ENCODE measurements at regions not wholly inside any gene's neighbourhood (a gene's known extent, or its start where the extent isn't known, plus 50 kb on each side); places are given as distances from the start of the nearest gene placed in this dataset.
A peak's percentile ranks its signal among the peaks of the same experiment; 100 is the strongest.

DNA sequence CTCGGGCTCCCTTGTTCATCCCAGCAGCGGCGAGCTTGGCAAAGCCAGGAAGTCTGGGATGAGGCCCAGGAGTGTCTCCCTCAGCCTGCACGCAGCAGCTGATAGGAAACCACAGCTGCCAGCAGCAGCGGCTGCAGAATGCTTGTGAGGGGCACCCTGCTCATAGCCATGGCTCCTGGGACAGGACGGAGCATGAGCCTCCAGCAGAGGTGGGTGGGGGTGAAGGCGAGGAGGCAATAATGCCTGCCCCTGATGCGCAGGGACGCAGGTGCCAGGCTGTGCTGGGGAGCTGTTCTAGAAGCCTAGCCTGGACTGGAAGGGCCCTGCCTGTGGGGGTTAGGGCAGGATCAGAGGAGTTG is 157.9 kb downstream of the CD83 start:
- DNase-seq (ENCODE audit: low spot score): peak; percentile 30

DNA sequence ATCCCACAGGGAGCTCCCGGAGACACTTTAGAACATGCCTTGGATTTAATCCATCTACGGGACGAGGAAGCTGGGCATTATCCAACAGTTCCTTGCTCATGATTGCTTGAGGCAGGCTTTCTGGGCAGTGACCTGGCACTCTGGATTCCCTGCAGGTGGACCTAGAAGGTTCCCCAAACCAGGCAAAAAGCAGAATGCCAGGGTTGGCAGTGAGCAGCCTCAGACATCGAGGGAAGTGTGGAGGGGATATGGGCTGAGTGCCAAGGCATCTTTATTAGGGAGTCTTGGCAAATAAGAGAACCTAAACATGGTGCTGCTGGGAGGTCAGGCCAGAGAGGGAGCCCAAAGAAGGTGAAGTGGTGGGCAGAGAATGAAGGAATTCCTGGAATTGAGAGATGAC is 158.5 kb downstream of the CD83 start:
- DNase-seq (ENCODE audit: low spot score): no peak

DNA sequence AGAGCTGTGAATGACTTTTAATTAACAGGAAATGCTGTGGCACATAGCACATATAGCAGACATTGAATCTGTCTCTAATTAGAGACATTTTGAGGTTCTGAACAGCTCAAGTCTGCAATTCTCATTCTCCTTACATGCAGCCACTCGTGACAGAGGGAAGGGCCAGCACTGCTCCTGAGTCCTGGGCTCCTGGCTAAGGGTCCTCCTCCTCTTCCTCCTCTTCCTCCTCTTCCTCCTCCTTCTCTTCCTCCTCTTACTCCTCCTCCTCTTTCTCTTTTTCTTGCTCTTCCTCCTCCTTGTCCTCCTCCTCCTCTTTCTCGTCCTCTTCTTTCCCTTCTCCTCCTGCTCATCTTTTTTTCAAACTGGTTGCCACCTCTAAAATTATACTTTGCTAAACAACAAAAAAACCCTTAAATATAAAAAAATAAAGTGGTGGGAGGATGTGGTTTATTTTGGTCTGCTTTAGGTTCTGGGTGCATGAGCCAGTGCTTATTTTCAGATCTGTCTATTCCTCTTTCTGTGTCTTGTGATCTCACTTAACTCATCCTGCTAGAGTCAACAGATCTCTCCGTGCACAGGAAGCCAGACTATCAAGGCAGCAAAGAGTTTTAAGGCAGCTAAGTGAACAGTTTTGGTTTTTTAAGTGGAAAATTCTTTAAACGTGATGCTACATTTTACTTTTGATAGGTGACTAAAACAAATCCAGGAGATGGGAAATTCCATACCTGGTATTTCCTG is 159.3 kb downstream of the CD83 start:
- peak; percentile 34 for DNase-seq (ENCODE audit: low spot score)

DNA sequence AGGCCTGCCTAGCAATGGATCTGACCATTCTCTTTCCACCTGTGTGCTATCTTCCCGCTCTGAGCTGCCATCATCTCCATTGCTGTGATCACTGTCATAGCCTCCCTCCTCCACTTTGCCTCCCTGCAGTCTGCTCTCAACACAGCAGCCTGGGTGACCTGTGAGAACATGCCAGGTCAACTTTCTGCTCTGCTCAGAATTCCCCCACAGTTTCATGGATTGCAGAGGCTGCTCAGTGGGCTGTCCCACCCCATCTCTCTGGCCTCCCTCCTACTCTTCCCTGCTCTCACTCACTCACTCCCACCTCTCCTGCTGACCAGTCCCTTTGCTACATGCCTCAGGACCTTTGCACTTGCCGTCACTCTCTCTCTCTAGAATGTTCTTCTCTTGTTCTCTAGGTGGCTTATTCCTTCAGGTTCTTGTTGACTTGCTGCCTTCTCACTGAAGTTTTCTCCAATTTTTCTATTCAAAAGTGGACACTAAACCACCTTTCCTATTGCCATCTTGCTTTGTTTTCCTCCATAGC is 159.9 kb downstream of the CD83 start:
- no peak for DNase-seq (ENCODE audit: low spot score)

DNA sequence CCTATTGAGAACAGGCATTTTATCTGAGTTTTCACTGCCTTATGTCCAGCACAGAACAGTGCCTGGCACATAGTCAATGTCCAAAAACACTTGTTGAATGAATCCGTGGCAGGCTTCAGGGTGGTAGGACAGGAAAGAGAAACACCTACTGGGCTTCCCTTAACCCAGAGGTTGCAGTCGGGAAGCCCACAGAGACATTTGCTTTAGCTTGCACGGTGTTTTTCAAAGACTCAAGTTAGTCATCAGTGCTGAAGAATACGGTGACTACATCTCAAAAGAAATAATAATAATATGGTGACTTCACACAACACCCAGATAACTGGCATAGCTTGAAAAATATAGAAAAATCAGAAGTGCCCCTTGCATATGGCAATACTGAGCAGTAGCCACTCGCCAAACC is 160.4 kb downstream of the CD83 start:
- DNase-seq (ENCODE audit: low spot score): no peak

DNA sequence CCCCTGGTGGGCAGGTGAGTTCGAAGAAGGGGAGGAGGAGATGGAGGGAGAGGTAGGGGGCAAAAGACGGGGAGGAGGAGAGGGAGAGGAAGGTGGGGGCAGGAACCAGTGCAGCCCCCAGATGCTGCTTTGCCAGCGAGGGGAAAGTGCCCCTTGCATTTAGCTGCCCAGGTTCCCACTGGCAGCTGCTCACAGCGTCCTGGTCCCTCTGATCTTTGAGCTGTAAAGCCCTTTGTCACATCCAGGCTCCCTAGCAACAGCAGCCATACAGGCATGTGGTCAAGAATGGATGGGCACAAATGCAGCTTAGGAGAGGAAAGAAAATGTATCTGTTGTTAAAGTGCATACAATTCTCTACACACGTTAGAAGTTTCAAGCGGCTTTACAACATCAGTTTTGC is 160.9 kb downstream of the CD83 start:
- DNase-seq (ENCODE audit: low spot score): no peak

DNA sequence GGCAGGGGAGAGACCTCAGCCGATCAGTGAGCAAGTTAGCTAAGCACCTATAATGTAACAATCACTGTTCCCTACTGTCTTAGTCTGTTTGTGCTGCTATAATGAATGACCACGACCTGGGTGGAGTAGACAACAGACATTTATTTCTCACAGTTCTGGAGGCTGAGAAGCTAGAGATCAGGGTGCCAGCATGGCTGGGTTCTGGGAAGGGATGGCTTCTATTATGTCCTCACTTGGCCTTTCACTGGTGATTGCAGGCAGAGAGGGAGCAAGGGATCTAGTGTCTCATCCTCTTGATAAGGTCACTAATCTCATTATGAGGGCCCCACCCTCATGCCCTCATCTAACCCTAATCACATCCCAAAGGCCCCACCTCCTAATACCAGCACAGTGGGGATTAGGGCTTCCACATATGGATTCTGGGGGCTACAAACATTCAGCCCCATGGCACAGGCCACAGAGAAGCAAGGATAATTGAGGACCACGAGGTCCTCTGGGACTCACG is 162.5 kb downstream of the CD83 start:
- DNase-seq (ENCODE audit: low spot score): no peak

DNA sequence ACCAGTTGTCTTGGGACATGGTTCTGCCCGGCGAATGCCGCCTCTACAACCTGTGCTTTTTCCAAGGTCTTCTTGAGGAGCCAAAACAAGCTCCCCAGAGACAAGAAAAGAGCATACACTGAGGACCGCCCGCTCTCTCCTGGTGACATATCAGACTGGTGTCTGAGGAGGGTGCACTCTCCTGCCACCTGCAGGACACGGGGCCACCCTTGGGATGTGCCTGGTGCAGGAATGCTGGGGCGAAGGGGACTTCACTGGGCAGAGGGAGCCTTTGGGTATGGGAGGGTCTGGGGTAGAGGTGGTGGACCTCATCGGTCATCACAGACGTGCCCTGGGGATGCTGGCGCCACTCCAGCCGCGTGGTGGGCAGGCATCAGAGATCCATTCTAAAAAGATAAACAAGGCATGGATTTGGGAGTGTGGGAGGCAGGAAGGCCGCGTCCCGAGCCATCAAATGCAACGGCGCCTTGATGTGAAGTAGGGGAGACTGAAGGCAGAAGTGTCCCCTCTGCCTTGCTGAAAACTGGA is 163.3 kb downstream of the CD83 start:
- DNase-seq (ENCODE audit: low spot score): no peak

DNA sequence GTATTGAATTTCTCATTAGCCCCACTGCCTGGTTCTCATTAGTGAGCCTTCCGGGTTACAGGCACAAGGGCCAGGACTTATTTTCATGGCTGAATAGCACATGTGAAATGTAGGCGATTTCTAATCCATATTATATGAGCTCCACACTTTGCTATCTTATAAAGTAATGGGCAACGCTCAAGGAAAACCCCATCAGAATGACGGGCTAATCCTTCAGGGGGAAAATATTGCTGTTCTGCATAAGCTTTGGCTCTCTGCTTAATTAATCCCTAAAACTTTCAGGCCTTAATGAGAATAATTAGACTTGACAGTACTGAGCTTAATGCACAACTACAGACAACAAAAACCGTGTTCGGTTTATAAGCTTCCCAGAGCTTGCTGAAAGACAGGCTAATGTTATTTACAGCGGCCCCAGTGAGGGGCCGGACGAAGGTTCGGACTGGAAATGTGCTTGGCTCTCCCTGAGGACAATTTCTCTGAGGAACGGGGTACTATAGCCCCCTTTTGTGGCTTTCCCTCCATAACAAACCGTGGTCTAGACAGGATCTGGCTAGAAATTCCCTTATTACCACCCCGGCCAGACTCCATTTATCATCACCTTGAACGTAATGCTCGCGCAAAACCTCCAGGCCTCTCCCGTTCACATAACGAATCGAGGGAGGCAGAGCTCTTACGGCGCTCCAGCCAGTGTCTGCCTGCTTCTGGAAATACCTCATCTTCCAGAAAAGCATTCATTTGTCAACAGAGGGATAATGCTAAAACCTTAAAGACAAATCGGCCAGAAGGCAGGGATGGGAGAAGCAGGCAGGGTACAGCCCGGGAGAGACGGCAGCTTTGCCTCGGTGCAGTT is 164.5 kb downstream of the CD83 start:
- DNase-seq (ENCODE audit: low spot score): no peak

DNA sequence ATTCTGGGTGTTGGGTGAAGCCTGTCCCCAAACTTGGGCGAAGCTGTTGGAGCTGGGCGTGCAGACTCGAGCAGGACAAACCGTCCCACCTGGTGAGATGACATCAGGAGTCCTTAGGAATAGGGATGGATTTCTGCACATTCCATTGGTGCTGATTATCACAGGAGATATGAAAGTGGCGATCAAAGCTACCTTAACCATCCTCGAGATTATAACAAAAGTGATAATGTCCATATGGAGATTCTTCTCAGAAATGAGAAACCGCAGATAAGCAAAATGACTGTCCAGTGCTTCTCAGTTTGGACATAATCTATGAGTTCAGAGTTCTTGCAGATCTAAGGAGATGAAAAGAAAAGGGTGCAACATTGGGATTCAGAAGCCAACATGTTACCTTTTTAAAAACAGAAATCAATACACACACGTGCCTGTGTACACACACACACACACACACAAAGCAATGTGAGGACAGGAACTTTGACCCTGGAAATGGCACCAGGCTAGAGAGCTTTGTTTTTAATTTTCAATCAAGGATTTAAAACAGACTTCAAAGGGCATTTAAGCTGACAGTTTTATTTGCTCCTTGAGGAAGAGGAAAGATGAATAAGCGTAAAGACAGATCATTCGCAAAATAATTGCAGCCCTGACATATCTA is 165.4 kb downstream of the CD83 start:
- no peak for DNase-seq (ENCODE audit: low spot score)

DNA sequence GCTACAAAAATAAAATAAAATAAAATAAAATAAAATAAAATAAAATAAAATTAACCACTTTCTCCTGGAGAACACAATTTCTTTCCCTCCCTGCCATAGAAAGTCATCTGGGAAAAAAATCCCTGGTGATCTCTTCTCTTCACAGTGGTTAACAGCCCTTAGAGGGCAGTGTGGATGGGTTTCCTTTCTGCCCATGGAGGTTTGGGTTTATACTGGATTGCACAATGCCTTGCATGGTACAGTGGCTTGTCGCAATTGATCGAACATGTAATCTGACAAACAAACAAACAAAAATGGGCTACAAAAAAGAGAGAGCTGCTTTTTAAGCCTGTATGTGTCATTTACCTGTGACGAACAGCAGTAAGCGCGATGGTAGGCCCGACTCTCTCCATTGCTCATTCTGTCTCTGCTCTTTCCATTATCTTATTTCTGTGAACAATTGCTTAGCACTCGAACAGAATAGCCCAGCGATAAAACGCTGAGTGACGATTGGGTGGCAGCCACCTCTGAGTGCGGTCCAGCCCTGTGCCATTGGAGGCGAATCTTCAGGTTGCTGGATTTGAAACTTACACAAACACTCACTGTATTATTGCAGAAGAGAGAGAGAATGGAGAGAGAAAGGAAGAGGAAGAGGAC is 166.1 kb downstream of the CD83 start:
- no peak for DNase-seq (ENCODE audit: low spot score)

DNA sequence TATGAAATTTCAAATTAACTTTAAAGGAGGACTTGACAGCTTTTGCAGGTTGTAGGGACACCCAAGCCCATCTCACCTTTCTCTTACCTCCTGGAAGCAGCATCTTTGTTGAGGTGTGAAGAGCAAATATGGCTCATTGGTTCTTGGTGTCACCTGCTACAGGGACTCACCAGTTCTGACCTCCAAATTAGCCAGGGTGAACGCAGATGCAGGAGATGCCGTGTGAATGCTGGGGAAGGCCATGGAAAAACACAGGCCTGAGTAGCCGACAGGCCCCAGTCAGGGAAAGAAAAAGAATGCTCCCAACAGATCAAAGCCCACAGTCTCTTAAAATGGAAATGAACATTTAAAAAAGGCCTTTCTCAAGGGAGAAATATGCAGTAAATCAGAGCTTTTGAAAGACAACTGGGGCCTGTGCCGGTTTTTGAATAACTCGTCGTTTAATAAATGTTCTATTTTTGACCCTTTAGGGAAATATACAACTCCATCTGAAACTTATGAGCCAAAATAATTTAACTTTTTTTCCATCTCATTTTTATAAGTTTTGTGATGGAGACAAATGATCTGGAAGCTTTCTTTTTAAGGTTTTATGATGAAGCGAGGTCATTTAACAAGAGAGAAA is 167.5 kb downstream of the CD83 start:
- no peak for DNase-seq (ENCODE audit: low spot score)

DNA sequence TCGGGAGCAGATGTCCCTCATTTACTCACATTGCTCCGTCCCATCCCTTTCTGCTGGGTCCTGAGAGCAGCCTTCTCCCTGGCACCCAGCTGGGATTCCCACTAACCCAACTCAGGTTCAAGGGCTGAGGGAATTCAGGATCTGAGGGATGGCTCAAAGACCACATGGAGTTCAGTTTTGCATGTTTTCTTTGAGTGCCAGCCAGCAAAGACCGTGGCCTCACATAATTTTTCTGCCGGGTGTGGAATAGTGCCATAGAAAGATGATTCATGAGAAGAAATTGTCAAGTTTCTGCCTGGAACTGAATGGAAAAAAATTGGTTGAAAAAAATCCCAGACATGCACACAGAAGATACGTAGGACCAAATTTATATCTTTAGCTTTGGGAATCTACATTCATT is 168.6 kb downstream of the CD83 start:
- DNase-seq (ENCODE audit: low spot score): no peak

DNA sequence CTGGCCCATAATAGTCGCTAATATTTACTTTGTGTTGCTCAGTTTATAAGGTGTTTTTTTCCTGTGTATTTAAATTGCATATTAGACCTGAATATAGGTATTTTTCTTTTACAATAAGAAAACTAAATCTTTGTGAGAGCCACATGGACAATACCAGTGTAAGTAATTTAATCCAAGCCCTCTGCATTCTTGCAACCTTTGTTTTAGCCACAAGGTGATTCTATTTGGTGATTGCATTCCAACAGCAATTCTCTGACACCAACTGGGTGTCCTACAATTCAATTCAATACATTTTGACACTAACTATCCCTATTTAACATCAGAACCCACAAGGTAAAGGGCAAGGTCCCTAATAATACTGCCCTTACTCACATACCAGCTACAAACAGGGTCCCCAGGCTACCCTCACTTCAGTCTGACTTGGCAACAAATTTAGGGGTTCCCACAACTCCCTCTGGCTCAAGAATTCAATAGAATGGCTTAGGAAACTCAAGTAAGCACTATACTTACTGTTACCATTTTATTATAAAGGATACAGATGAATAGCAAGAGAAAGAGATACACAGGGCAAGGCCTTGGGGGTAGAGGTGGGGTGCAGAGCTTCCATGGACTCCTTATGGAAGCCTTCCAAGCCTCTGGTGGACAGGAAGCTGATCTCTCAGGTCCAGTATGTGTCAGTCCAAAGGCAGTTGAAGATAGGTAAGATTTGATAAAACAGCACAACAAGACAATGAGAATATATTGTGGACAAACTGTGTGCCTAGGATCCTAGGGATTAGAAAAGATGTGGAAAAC is 169.3 kb downstream of the CD83 start:
- no peak for DNase-seq (ENCODE audit: low spot score)

DNA sequence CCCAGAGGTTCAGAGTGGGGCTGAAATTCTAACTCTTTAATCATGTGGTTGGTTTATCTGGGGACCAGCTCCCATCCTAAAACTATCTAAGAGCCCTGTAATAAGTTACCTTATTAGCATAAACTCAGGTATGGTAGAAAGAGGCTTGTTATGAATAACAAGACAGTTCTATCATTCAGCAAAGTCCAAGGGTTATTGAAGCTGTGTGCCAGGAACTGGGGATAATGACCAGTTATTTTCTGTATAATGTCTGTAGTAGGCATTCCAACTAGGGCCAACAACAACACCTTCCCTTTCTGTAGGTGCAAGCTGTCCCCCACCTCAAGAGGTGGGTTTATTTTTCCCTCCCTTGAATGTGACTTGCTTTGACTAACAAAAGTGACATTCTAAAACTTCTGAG is 170.1 kb downstream of the CD83 start:
- no peak for DNase-seq (ENCODE audit: low spot score)

DNA sequence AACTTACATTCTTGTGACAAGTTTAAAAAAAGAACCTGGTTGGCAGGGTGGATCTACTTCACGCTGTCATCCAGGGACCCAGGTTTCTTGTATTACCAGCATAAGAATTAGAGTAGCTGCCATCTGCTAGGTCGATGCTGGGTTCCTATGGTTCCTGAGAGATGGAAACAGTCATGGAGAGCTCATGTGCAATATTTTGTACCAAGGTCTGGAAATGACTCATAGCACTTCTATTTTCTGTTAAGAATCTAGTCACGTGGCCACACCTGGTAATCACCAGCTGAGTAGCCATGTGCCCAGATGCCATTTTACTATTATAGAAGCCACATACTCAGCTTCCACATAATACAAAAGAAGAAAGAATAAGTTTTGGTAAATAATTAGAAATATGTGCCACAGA is 171.3 kb downstream of the CD83 start:
- no peak for DNase-seq (ENCODE audit: low spot score)

DNA sequence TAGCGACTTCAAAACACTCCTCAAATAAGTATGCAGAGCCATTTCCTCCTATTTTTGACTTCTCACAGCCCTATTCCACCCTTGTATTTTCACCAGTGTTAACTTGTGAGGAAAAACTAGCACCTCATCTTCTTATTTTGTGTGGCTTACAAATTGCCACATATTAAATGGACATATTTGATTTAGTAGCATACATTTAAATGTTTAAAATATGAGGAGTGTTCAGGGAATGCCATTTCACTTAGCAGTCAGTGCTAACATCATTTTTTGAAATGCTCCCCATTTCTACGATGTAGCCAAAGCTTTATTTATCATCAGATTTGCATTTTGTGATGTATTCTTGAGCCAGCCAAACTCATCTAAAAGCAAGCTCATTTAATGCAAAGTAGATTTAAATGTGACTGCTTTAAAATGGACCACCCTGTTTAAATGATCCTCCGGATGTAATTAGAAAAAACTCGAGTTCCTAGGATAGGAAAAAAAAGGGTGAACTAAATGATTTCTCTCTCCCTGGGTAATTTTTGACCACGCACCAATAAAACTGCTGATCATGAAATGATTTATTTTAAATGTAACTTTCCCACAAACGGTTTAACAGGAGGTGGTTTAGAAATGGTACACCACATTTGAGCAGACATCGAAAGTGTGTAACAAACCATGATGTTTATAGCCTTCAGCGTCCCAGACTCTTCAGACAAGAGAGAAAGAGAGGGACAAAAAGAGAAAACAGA is 172.6 kb downstream of the CD83 start:
- DNase-seq (ENCODE audit: low spot score): no peak

DNA sequence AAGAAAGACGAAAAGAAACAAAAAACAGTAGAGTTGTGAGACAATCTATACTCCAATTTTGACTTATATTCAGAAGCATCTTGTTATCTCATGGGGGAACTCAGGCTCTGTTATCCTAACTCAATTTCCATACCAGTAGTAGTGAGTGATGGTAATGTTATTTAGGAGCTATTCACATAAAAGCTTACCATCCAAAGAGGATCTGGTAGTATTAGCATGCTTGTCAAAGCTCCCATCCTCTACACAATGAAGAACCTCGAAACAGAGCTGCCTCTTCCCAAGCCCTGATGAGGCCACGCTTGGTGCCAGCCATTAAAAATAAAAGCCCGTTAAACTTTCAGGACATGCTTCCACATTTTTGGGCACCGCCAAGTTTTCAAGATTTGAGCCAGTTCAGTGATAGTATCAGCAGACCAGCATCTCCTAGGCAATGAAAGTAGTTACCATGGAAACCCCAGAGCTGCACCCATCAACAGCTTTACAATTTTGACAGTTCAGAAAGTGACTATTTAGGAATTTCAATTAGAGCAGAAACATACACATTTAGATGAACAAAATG is 173.3 kb downstream of the CD83 start:
- DNase-seq (ENCODE audit: low spot score): peak; percentile 13

DNA sequence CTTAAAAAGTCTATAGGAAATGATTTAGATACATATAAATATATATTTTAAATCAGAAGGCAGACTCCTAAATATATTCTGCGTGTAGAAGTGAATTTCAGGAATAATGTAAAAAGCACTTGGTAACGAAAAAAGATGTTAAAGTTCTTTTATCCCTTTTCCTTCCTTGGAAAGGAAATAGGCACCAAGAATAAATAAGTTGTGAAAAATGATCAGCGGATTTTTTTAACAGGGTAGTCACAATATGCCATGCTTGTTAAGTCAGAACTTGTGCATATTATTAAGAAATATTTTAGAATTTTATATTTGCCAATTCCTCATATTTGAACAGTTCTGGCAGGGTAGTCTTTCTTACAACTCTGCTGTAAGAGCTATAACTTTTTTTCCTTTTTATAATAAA is 173.8 kb downstream of the CD83 start:
- DNase-seq (ENCODE audit: low spot score): no peak

DNA sequence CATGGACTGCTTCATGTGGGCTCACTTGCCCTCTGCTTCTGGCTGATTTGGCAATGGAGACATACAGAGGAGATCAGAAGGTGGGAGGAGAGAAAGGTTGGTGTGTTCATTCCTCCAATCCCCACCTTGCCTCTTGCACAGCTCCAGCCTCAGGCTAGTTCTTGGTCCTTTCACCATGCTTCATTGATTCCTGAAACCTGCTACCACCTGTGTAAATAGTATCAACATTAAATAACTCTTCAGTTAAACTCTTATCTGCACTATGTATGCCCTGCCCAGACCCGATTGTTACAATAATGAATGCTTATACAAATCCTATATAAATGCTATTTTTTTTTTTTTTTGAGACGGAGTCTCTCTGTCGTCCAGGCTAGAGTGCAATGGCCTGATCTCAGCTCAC is 174.5 kb downstream of the CD83 start:
- DNase-seq (ENCODE audit: low spot score): no peak
